ENCODE measurements at regions not wholly inside any gene's neighbourhood (a gene's known extent, or its start where the extent isn't known, plus 50 kb on each side); places are given as distances from the start of the nearest gene placed in this dataset.

DNA sequence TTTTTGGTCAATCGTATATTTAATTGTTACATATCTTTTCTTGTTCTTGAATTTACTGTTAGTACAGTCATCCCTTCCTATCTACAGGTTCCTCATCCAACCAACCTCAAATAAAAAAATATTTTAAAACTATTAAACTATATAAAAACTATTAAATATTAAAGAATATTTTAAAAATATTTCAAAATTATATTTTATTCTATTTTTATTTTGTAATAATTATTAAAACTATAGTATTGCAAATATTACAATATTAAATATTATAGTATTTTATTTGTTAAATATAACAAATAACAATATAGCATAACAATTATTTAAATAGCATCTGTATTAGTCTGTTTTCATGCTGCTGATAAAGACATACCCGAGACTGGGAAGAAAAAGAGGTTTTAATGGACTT, 357.9 kb upstream of the GOLIM4 start:
- Histone ChIP-seq H3K9me3 (ENCODE audit: low read length) (no peaks in the 10 kb centered on the region), H3K4me1 (ENCODE audit: insufficient read depth, low read length) (no peaks in the 10 kb centered on the region), H4K20me1 (ENCODE audit: insufficient read depth, low read length) (no peaks in the 10 kb centered on the region), H3K79me2 (ENCODE audit: insufficient read depth, low read length) (no peaks in the 10 kb centered on the region), H3K27ac (ENCODE audit: extremely low read length, insufficient read depth, low read length) (no peak overlapping the region), H3K27me3 (ENCODE audit: control insufficient read depth in 1 of 2, insufficient read depth in 2 of 2, low read length in 2 of 2) (no peaks in the 10 kb centered on the region), H3K36me3 (replicated peaks in 1 of 2; ENCODE audit: control insufficient read depth in 1 of 2, insufficient read depth in 2 of 2, low read length in 2 of 2) (no peaks in the 10 kb centered on the region), H3K4me2 (ENCODE audit: low read depth, low read length) (no peak overlapping the region), H2AFZ (ENCODE audit: low read length) (no peak overlapping the region), H3K4me3 (replicated peaks in 1 of 3; ENCODE audit: insufficient read depth in 1 of 3, low read depth in 2 of 3, low read length in 3 of 3) (no peak overlapping the region), H3K9ac (ENCODE audit: insufficient read depth, low read depth, low read length) (no peak overlapping the region)
- no peak for DNase-seq (ENCODE audit: low spot score)
- WGBS (ENCODE audit: low lambda C conversion rate) = 2% methylated on average over 2 of the region's 2 CpGs
- POLR2A ChIA-PET = no interaction called here
- BruUV-seq (replicated peaks) = no TSS peak
- ATAC-seq = no peak
- TF ChIP-seq NR3C1 (CRISPR knock-in tag; IDR thresholded peaks at IDR 0.05) (no peak), SRSF9 (IDR thresholded peaks at IDR 0.05; ENCODE audit: borderline replicate concordance, insufficient read depth, low read depth, low read length, poor library complexity, severe bottlenecking) (no peak), ZNF12 (CRISPR knock-in tag; IDR thresholded peaks at IDR 0.05) (no peak), SOX6 (IDR thresholded peaks at IDR 0.05) (no peak), SOX6 (CRISPR knock-in tag; IDR thresholded peaks at IDR 0.05) (no peak), ZSCAN31 (CRISPR knock-in tag; IDR thresholded peaks at IDR 0.05; ENCODE audit: low read depth) (no peak), ARHGAP35 (CRISPR knock-in tag; IDR thresholded peaks at IDR 0.05; ENCODE audit: borderline replicate concordance) (no peak)
- in situ Hi-C loops (cut with HindIII; ENCODE audit: extremely low pct_ligation_motif_present, low pct_unique_long_range_greater_than_20kb) = no loop called here
- CTCF ChIA-PET (ENCODE audit: low intra/inter-chr PET ratio, low total read pairs) = no interaction called here
- FAIRE-seq = no peak
- intact Hi-C loops (cut with micrococcal nuclease; ENCODE audit: unreplicated experiment) = no loop called here

DNA sequence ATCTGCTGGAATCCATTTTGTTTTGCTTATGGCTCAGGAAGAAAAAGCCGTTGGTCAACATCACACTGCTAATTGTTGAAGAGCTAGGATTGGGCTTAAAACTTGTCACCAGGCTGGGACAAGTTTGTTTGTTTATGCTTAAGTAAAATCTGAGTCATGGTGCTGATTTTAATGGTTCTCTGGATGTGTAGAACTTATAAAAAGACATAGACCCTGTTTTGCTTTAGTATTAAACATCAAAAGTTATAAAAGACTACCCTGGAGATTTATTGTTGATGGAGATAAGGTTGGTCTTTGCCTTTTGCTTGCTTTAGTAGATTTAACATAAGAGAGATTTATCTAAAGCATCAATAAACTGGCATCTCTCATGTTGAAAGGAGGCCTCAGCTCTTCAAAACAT, 348.2 kb upstream of the GOLIM4 start:
- FAIRE-seq = no peak
- in situ Hi-C loops (cut with HindIII; ENCODE audit: extremely low pct_ligation_motif_present, low pct_unique_long_range_greater_than_20kb) = no loop called here
- TF ChIP-seq HOXA3 (CRISPR knock-in tag; IDR thresholded peaks at IDR 0.05) (no peak), AHR (CRISPR knock-in tag; IDR thresholded peaks at IDR 0.05) (no peak), ZNF343 (CRISPR knock-in tag; IDR thresholded peaks at IDR 0.05) (no peak), ZNF558 (CRISPR knock-in tag; IDR thresholded peaks at IDR 0.05; ENCODE audit: borderline replicate concordance) (no peak), ZFY (CRISPR knock-in tag; IDR thresholded peaks at IDR 0.05) (no peak), RARA (CRISPR knock-in tag; IDR thresholded peaks at IDR 0.05) (no peak), NR0B2 (CRISPR knock-in tag; IDR thresholded peaks at IDR 0.05) (no peak), TAF1 (CRISPR knock-in tag; IDR thresholded peaks at IDR 0.05) (no peak), ZFP1 (CRISPR knock-in tag; IDR thresholded peaks at IDR 0.05) (no peak), MYNN (CRISPR knock-in tag; IDR thresholded peaks at IDR 0.05; ENCODE audit: low read depth) (no peak), ZNF224 (CRISPR knock-in tag; IDR thresholded peaks at IDR 0.05) (no peak)

More for the DNA sequence above, 348.2 kb upstream of the GOLIM4 start:
- ChIA-PET CTCF (ENCODE audit: low intra/inter-chr PET ratio, low total read pairs) (no interaction called here), POLR2A (no interaction called here)
- Histone ChIP-seq H4K20me1 (ENCODE audit: insufficient read depth, low read length) (no peaks in the 10 kb centered on the region), H3K4me3 (replicated peaks in 1 of 3; ENCODE audit: insufficient read depth in 1 of 3, low read depth in 2 of 3, low read length in 3 of 3) (no peak overlapping the region), H2AFZ (ENCODE audit: low read length) (no peak overlapping the region), H3K27ac (ENCODE audit: extremely low read length, insufficient read depth, low read length) (no peak overlapping the region), H3K27me3 (ENCODE audit: control insufficient read depth in 1 of 2, insufficient read depth in 2 of 2, low read length in 2 of 2) (no peaks in the 10 kb centered on the region; a peak in 1 of 5 replicates), H3K36me3 (replicated peaks in 1 of 2; ENCODE audit: control insufficient read depth in 1 of 2, insufficient read depth in 2 of 2, low read length in 2 of 2) (no peaks in the 10 kb centered on the region), H3K4me2 (ENCODE audit: low read depth, low read length) (no peak overlapping the region), H3K9ac (ENCODE audit: insufficient read depth, low read depth, low read length) (no peak overlapping the region), H3K79me2 (ENCODE audit: insufficient read depth, low read length) (no peaks in the 10 kb centered on the region), H3K9me3 (ENCODE audit: low read length) (no peaks in the 10 kb centered on the region), H3K4me1 (ENCODE audit: insufficient read depth, low read length) (no peaks in the 10 kb centered on the region)
- no TSS peak for BruUV-seq (replicated peaks)
- DNase-seq (ENCODE audit: low spot score) (no peak), ATAC-seq (no peak)
- intact Hi-C loops (cut with micrococcal nuclease; ENCODE audit: unreplicated experiment) = no loop called here
- 0% methylated on average over 1 of the region's 1 CpG for WGBS (ENCODE audit: low lambda C conversion rate)
